ENCODE measurements at regions not wholly inside any gene's neighbourhood (a gene's known extent, or its start where the extent isn't known, plus 50 kb on each side); places are given as distances from the start of the nearest gene placed in this dataset.

GRCh38 chrX:9249051-9249846 is 215.3 kb upstream of the FAM9B start:
- Mint-ChIP-seq H3K4me3 (no peak overlapping the region), H3K9me3 (no peaks in the 10 kb centered on the region), H3K27me3 (no peaks in the 10 kb centered on the region), H3K27ac (no peak overlapping the region), H3K36me3 (ENCODE audit: low read depth) (no peaks in the 10 kb centered on the region), H3K4me1 (peaks cover 6% of the 10 kb centered on the region)
- CTCF ChIA-PET: no interaction called here
- intact Hi-C loops (cut with micrococcal nuclease): no loop called here
- ATAC-seq (ENCODE audit: low read depth) (no peak), DNase-seq (no peak)
- POLR2A ChIA-PET: no interaction called here
- TF ChIP-seq, protein P1, sequence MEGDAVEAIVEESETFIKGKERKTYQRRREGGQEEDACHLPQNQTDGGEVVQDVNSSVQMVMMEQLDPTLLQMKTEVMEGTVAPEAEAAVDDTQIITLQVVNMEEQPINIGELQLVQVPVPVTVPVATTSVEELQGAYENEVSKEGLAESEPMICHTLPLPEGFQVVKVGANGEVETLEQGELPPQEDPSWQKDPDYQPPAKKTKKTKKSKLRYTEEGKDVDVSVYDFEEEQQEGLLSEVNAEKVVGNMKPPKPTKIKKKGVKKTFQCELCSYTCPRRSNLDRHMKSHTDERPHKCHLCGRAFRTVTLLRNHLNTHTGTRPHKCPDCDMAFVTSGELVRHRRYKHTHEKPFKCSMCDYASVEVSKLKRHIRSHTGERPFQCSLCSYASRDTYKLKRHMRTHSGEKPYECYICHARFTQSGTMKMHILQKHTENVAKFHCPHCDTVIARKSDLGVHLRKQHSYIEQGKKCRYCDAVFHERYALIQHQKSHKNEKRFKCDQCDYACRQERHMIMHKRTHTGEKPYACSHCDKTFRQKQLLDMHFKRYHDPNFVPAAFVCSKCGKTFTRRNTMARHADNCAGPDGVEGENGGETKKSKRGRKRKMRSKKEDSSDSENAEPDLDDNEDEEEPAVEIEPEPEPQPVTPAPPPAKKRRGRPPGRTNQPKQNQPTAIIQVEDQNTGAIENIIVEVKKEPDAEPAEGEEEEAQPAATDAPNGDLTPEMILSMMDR (IDR thresholded peaks at IDR 0.05): no peak

DNA sequence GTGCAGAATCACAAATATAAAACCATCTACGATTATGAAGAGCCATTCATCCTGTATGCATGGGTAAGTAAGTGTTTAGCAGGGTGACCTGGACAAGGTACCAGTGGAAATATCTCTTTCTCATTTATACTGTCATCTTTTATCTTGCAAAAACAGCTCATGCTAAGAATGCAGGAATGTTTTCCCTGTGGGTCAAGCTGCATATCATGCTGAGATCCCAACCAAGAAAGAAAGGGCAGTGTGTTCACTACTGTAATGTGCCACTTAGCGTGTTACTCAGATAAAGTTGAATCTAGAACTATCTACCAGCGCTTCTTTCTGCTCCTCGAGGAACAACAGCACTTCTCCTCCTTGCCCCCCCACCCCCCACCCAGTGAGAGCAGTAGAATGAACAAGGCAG is 212.7 kb upstream of the TBL1X start:
- no peak for DNase-seq
- no peak for ATAC-seq (ENCODE audit: low read depth)
- no peaks in the 10 kb centered on the region for H3K36me3 Mint-ChIP-seq (ENCODE audit: low read depth)
- H3K9me3 Mint-ChIP-seq: no peaks in the 10 kb centered on the region
- TF ChIP-seq, protein P1 (IDR thresholded peaks at IDR 0.05): no peak
- no peak overlapping the region for H3K4me3 Mint-ChIP-seq
- H3K27ac Mint-ChIP-seq: no peak overlapping the region
- intact Hi-C loops (cut with micrococcal nuclease): no loop called here
- no peaks in the 10 kb centered on the region for H3K27me3 Mint-ChIP-seq
- ChIA-PET CTCF (no interaction called here), POLR2A (interaction anchor here (0.6 kb wide), 1 partner anchor 89 kb away, joined by 3 read pairs; no protein-coding TSS in a partner anchor)
- H3K4me1 Mint-ChIP-seq: peaks cover 6% of the 10 kb centered on the region

DNA sequence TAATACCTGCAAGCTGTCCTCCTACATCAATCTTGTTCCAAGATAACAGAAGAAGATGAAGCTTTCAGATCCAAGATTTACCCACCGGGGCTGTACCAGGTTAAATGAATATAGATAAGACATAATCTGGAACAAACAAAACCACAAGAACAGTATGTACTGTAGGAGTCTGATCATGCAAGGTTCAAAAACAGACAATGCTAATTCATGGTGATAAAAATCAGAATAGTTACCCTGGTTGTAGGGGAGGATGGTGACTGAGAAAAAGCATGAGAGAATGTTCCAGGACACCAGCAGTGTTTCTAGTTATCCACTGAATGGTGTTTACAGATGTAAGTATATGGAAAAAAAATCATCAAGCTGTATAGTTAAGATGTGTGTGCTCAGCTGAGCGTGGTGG is 211.6 kb upstream of the TBL1X start:
- no peaks in the 10 kb centered on the region for H3K9me3 Mint-ChIP-seq
- no peaks in the 10 kb centered on the region for H3K36me3 Mint-ChIP-seq (ENCODE audit: low read depth)
- H3K27me3 Mint-ChIP-seq: no peaks in the 10 kb centered on the region
- CTCF ChIA-PET: no interaction called here
- POLR2A ChIA-PET: no interaction called here
- no peak overlapping the region for H3K27ac Mint-ChIP-seq
- TF ChIP-seq, protein P1 (IDR thresholded peaks at IDR 0.05): no peak
- ATAC-seq (ENCODE audit: low read depth) (no peak), DNase-seq (no peak)
- peaks cover 6% of the 10 kb centered on the region for H3K4me1 Mint-ChIP-seq
- intact Hi-C loops (cut with micrococcal nuclease): no loop called here
- H3K4me3 Mint-ChIP-seq: no peak overlapping the region

GRCh38 chrX:9257718-9258420 is 207.0 kb upstream of the TBL1X start:
- CTCF ChIA-PET: no interaction called here
- H3K4me1 Mint-ChIP-seq: no peaks in the 10 kb centered on the region
- no peak overlapping the region for H3K27ac Mint-ChIP-seq
- TF ChIP-seq, protein P1 (IDR thresholded peaks at IDR 0.05): no peak
- H3K4me3 Mint-ChIP-seq: no peak overlapping the region
- ATAC-seq (ENCODE audit: low read depth) (no peak), DNase-seq (no peak)
- intact Hi-C loops (cut with micrococcal nuclease): no loop called here
- POLR2A ChIA-PET: no interaction called here
- H3K36me3 Mint-ChIP-seq (ENCODE audit: low read depth): no peaks in the 10 kb centered on the region
- no peaks in the 10 kb centered on the region for H3K27me3 Mint-ChIP-seq
- H3K9me3 Mint-ChIP-seq: peaks cover 5% of the 10 kb centered on the region

GRCh38 chrX:9258421-9259104 is 206.3 kb upstream of the TBL1X start:
- TF ChIP-seq, protein P1 (IDR thresholded peaks at IDR 0.05): no peak
- Mint-ChIP-seq H3K36me3 (ENCODE audit: low read depth) (no peaks in the 10 kb centered on the region), H3K27me3 (no peaks in the 10 kb centered on the region), H3K4me1 (no peaks in the 10 kb centered on the region), H3K27ac (no peak overlapping the region), H3K4me3 (no peak overlapping the region), H3K9me3 (peaks cover 5% of the 10 kb centered on the region)
- intact Hi-C loops (cut with micrococcal nuclease): no loop called here
- CTCF ChIA-PET: no interaction called here
- DNase-seq (no peak), ATAC-seq (ENCODE audit: low read depth) (no peak)
- POLR2A ChIA-PET: no interaction called here

Measured in activated B cell treated with CpG ODN at 0.5 μM for 24 hours (primary cell).